NCI-H345 treated with DMSO at 0.1 percent for 48 hours (cell line): ENCODE measurements at regions not wholly inside any gene's neighbourhood (a gene's known extent, or its start where the extent isn't known, plus 50 kb on each side); places are given as distances from the start of the nearest gene placed in this dataset.

Source experiments
- DNase-seq: peaks from one replicate; lab custom pipeline; 2025; ENCODE audit not compliant: unreplicated experiment; lab: John Stamatoyannopoulos, UW

DNA sequence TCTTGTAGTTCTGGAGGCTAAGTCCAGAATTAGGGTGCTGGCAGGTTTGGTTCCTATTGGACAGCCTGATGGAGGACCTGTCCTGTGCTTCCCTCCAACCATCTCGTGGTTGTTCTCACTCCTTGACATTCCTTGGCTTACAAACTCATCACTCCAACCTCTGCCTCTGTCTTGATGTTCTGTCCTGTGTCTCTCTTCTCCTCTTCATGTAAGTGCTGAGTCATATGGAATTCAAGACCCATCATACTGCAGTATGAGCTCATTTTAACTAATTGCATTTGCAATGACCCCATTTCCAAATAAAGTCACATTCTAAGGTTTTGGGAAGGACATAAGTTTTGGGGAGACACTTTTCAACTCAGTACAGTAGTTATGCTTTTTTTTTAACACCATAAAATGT lies 374.7 kb downstream of the TRIB2 start:
- DNase-seq, result no peak

- no peak for DNase-seq
Measured at GRCh38 chr2:13091861-13092378, 375.2 kb downstream of the TRIB2 start.

DNA sequence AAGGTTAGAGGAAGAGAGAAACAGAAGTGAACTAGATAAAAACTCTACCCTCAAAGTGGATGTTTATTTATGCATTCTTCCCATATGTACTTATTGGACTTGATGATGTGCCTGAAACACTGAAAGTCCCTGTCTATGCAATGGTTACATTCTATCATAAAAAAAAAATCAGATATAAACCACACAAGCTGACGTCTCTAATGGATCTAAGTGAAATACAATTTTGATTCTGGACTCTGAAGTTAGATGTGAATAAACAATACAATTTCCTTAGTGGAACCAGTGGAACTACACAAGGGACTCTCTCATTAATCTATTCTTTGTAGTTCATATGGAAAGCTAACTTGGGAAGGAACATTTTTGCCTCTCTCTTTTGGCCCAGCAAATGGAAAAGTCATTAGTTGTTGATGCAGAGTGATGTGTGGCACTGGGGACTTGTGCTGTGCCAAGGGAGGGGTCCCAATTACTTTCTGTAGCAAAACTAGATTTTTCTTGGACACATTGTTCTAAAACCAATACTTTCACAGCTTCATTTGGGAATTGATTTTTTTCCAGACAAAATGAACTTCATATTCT lies 376.8 kb downstream of the TRIB2 start:
- DNase-seq, result no peak

- DNase-seq, result no peak
Measured at GRCh38 chr2:13102397-13103063, 385.8 kb downstream of the TRIB2 start.

DNA sequence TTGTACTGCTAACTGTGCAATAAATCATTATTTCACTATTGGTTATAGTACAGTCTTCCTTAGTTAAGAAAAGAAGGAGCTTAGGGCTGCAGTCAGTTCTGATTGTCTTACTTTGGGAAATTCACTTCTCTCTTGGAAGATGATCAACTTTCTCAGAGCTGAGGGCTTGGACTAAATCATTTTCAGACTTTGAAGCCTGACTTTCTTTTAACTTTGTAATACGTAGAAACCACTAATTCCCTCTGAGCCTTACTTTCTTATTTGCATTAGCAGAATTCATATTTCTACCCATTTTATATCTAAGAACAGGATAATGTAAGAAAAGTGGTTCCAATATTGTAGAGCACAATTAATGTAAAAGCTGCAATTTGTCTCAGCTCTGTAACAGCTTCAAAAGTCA lies 386.4 kb downstream of the TRIB2 start:
- DNase-seq, result no peak

DNA sequence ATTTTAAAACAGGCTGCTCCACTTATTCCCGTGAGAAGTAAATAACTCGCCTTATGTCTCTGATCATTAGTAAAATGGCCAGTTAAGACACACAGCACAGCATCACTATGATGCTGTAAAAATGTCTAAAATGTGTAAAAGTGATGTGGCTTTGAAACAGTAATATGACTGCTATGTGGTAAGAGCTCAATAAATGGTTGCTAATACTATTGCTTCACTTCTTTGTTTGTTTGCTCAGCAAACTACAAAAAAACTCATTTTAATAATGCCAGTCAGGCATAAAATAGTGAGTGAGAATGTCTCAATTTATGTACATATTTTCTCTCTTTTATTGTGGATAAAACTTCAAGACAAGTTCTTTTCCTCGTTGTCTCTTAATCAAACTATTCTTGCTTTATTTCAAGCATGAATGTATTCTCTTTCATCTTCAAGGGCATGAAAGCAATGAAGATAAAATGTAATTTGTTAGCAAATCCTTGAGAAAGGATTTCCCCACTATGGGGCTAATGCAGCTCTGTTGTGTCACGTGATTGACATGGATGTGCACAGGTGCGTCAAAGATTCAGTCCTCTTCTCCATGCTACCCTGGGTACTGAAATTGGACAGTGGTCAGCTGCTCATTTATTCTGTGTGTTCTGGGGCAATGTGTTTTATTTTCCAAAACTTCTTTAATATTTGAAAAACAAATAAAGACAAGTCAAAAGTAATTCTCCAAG lies 387.2 kb downstream of the TRIB2 start:
- DNase-seq, result no peak

GRCh38 chr2:13104723-13105122 lies 388.0 kb downstream of the TRIB2 start:
- DNase-seq, result no peak

DNA sequence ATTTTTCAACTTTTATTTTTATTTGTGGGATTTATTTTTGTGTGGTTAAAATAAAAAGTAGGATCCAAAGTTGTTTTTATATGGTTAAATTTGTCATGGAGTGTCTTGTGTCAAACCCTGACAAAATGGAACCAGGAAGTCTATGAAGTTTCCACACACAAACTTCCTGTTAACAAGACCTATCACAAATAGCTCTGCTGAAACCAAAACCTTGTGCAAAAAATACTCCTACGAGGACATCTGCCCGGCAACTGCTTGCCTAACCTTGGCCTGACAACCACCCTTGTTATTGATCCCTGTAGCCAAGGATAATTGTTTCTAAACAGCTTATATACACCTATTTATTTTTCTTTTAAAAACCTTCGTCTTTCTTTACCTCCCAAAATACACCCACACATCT lies 389.6 kb downstream of the TRIB2 start:
- DNase-seq, result no peak

GRCh38 chr2:13109516-13109915 lies 392.8 kb downstream of the TRIB2 start:
- DNase-seq, result no peak

- DNase-seq, result no peak
Measured at GRCh38 chr2:13110825-13111224, 394.1 kb downstream of the TRIB2 start.

DNA sequence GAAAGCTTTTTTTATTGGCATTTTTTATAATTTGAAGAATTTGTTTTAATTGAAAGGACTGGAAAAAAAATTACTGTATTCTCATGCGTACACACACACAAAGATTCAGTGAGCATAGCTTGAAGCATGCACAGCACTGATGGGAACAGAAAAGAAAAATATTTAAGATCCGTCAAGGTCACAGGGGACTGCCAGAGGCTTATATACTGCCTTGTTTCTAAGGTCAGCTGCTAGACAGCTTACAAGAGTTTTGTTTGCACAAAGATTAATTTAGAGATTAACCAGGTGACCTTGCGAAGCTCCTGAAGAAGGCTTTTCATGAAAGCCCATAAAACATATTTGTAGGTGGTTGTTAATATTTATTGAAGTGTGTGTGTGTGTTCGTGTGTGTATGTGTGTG lies 396.3 kb downstream of the TRIB2 start:
- DNase-seq, result no peak

GRCh38 chr2:13114391-13114790 lies 397.7 kb downstream of the TRIB2 start:
- DNase-seq, result no peak

DNA sequence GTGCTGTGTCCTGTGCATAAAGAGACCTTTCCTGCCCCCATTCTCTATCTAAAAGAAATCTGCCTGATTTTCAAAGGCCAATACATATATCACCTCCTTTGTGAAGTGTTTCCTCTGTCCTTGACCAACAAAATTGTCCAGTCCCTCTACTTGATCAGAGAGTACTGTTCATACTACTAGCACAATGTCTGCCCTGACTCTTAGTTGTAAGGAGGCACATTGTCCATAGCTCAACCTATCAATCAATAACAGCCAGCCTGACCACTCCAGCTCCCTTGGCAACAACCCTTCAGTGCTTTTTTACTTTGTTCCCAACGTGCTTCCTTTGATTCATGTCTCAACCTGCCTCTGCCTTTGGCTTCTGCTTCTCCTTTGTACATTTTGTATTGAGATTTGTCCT lies 398.9 kb downstream of the TRIB2 start:
- DNase-seq, result no peak

DNA sequence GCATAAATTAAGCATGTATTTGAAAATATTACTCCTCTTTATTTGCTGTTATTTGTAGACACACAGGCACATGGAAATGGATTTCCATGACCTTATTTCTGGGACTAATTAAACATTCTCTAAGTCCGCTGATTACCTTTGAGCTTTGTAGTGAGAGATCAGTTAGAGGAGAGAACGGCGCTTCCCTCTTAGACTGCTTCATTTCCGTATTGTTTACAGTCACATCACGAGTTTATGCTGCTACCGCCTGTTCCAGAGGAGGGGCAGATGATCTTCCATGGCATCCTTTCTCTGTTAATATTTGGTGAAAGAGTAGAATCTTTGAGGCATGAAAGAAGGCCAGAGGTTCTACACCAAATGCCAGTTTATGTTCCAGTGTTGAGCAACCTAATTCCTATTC lies 404.4 kb downstream of the TRIB2 start:
- DNase-seq, result no peak

DNA sequence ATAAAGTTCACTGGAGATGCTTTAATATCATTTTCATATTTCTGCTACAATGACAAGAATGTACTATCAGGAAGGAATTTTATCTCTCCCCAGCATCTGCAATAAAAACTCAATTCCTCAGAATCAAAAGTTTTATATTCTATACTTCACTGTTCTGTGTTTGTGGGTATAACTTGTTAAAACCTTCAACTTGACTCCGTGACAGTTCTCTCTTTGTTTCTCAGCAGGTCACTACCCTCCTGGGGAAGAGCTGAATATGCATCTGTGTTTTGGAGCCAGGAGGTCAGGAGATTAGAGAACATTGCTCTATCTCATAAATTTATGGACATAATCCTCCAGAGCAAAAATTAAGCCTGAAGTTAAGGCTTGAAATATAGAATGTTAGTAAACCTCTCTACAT lies 411.4 kb downstream of the TRIB2 start:
- DNase-seq, result no peak

GRCh38 chr2:13135369-13135768 lies 418.6 kb downstream of the TRIB2 start:
- no peak for DNase-seq

GRCh38 chr2:13135856-13136255 lies 419.1 kb downstream of the TRIB2 start:
- DNase-seq, result no peak

GRCh38 chr2:13137679-13138078 lies 420.9 kb downstream of the TRIB2 start:
- no peak for DNase-seq

- DNase-seq, result no peak
Measured at GRCh38 chr2:13141315-13141714, 424.6 kb downstream of the TRIB2 start.

DNA sequence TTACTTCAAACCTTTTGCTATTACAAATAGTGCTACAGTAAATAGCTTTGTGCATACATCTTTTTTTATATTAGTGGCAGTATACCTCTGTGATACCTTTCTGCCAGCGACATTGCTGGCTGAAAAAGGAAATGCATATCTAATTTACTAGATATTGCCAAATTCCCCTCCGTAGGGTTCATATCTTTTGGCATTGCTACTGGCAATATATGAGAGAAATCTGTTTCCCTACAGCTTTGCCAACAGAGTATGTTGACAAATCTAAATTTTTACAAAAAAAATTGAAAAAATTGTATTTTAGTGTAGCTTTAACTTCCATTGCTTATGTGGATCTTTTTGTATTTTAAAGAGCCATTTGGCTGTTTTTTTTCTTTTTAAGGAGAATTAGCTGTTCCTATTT lies 426.7 kb downstream of the TRIB2 start:
- no peak for DNase-seq

GRCh38 chr2:13156916-13157315 lies 440.2 kb downstream of the TRIB2 start:
- DNase-seq, result no peak

DNA sequence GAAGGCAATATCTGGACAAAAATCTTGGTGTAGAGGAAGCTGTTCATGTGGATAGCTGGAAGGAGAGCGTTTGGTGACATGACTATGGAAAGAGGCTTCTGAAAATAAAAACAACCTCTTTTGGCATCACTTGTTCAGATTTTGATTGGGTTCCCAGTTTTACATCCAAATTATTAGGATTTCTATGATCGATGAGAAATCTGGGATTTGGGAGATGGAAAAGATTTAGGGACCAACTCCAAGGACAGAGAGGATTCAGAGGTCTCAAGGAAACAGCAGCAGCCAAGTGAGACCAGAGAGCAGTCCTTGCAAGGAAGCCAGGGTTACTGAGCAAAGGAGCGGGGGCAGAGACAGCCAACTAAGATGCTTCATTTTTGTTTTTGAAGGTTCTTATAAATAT lies 441.7 kb downstream of the TRIB2 start:
- no peak for DNase-seq
